ENCODE measurements at regions not wholly inside any gene's neighbourhood (a gene's known extent, or its start where the extent isn't known, plus 50 kb on each side); places are given as distances from the start of the nearest gene placed in this dataset.
"Not testable (repeated sequence)": the region's sequence is repeated elsewhere in the genome, so short reads cannot be mapped to it uniquely, and the experiment has no call there.

DNA sequence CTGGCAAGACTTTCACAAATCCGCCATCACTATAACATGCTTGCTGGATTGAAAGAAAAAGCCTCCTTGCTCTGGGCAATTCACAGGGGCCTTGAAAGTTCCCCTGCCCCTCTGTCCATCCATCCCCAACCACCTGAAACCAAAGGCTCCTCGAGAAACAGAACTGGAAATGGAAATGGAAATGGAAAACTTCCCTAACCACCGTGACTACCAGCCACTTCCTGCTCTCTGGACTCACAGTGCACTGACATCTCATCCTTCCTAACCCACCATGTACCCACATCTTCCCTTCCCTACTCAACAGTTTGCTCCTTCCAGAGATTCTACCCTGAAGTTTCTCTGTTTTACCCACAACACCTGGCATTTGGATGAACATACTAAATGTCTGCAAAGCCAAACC is 603.6 kb upstream of the DIPK2B start:
- H3K36me3 ChIP-seq, result no peaks in the 10 kb centered on the region
- intact Hi-C loops (cut with DNase I), result loop anchor here (10.0 kb wide), 1 partner anchor 571 kb away; no protein-coding TSS in a partner anchor
- H3K9ac ChIP-seq (ENCODE audit: low read depth in 2 of 2, low read length in 2 of 2), result no peak overlapping the region
- TF ChIP-seq, protein P1, sequence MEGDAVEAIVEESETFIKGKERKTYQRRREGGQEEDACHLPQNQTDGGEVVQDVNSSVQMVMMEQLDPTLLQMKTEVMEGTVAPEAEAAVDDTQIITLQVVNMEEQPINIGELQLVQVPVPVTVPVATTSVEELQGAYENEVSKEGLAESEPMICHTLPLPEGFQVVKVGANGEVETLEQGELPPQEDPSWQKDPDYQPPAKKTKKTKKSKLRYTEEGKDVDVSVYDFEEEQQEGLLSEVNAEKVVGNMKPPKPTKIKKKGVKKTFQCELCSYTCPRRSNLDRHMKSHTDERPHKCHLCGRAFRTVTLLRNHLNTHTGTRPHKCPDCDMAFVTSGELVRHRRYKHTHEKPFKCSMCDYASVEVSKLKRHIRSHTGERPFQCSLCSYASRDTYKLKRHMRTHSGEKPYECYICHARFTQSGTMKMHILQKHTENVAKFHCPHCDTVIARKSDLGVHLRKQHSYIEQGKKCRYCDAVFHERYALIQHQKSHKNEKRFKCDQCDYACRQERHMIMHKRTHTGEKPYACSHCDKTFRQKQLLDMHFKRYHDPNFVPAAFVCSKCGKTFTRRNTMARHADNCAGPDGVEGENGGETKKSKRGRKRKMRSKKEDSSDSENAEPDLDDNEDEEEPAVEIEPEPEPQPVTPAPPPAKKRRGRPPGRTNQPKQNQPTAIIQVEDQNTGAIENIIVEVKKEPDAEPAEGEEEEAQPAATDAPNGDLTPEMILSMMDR (IDR thresholded peaks at IDR 0.05), result no peak
- no peak for DNase-seq
- no peaks in the 10 kb centered on the region for H3K4me1 ChIP-seq
- no peak overlapping the region for H3K4me3 ChIP-seq
- no peaks in the 10 kb centered on the region for H3K27me3 ChIP-seq
- no peak overlapping the region for H3K27ac ChIP-seq
- H3K9me3 ChIP-seq, result no peaks in the 10 kb centered on the region

- TF ChIP-seq, protein P1 (IDR thresholded peaks at IDR 0.05), result no peak
- no peak overlapping the region for H3K27ac ChIP-seq
- intact Hi-C loops (cut with DNase I), result loop anchor here (10.0 kb wide), 1 partner anchor 571 kb away; no protein-coding TSS in a partner anchor
- H3K4me3 ChIP-seq, result no peak overlapping the region
- no peak for DNase-seq
- H3K36me3 ChIP-seq, result no peaks in the 10 kb centered on the region
- H3K9ac ChIP-seq (ENCODE audit: low read depth in 2 of 2, low read length in 2 of 2), result no peak overlapping the region
- H3K9me3 ChIP-seq, result no peaks in the 10 kb centered on the region
- H3K4me1 ChIP-seq, result no peaks in the 10 kb centered on the region
- no peaks in the 10 kb centered on the region for H3K27me3 ChIP-seq
These were observed 602.8 kb upstream of the DIPK2B start for GRCh38 chrX:45803383-45803921.

DNA sequence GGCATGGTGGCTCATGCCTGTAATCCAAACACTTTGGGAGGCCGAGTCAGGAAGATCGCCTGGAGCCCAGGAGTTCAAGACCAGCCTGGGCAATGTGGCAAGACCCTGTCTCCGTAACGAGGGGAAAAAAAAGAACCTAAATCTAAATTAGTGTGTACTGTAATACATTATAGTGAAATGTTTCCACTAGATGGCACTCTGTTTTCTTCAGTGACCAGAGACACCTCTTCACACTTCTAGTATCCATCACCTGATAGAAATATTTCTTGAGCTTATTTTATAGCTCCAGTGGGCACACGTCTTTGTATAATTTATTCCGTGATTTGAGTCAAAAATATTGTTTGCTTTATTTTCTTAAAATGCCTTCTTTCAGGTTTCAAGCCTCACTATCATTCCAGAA is 600.9 kb upstream of the DIPK2B start:
- Histone ChIP-seq H3K4me3 (no peak overlapping the region), H3K4me1 (no peaks in the 10 kb centered on the region), H3K36me3 (no peaks in the 10 kb centered on the region), H3K27ac (no peak overlapping the region), H3K9me3 (no peaks in the 10 kb centered on the region), H3K27me3 (no peaks in the 10 kb centered on the region), H3K9ac (ENCODE audit: low read depth in 2 of 2, low read length in 2 of 2) (no peak overlapping the region)
- DNase-seq, result no peak
- TF ChIP-seq, protein P1 (IDR thresholded peaks at IDR 0.05), result peak; percentile 22
- intact Hi-C loops (cut with DNase I), result loop anchor here (10.0 kb wide), 1 partner anchor 573 kb away; no protein-coding TSS in a partner anchor

DNA sequence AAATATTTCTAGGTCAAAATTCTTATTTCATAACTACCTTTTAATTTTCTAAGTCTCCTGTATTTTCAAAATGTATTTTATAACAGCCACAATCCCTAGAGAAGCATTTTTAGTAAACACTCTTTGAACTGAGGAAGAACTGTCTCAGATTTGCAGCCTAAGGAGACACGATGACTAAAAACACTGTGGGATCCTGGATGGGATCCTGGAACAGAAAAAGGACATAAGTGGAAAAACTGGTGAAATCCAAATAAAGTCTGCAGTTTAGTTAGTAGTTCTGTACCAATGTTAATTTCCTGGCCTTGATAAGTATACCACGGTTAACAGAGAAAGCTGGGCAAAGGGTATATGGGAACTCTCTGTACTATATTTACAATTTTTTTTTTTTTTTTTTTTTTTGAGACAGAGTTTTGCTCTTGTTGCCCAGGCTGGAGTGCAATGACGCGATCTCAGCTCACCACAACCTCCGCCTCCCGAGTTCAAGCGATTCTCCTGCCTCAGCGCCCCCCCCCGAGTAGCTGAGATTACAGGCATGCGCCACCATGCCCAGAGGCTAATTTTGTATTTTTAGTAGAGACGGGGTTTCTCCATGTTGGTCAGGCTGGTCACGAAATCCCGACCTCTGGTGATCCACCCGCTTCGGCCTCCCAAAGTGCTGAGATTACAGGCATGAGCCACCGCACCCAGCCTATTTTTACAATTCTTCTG is 600.2 kb upstream of the DIPK2B start:
- not testable (repeated sequence) for H3K4me1 ChIP-seq; H3K9me3 ChIP-seq; DNase-seq; H3K27ac ChIP-seq; H3K36me3 ChIP-seq; H3K27me3 ChIP-seq; H3K9ac ChIP-seq (ENCODE audit: low read depth in 2 of 2, low read length in 2 of 2); H3K4me3 ChIP-seq
- intact Hi-C loops (cut with DNase I), result loop anchor here (10.0 kb wide), 1 partner anchor 574 kb away; no protein-coding TSS in a partner anchor

- no peak overlapping the region for H3K4me3 ChIP-seq
- intact Hi-C loops (cut with DNase I), result no loop called here
- H3K9me3 ChIP-seq, result no peaks in the 10 kb centered on the region
- H3K27ac ChIP-seq, result no peak overlapping the region
- no peaks in the 10 kb centered on the region for H3K4me1 ChIP-seq
- H3K9ac ChIP-seq (ENCODE audit: low read depth in 2 of 2, low read length in 2 of 2), result no peak overlapping the region
- no peak for DNase-seq
- H3K27me3 ChIP-seq, result no peaks in the 10 kb centered on the region
- TF ChIP-seq, protein P1 (IDR thresholded peaks at IDR 0.05), result no peak
- no peaks in the 10 kb centered on the region for H3K36me3 ChIP-seq
These were observed 598.9 kb upstream of the DIPK2B start for GRCh38 chrX:45799576-45799975.

- H3K9me3 ChIP-seq, result no peaks in the 10 kb centered on the region
- no peak overlapping the region for H3K9ac ChIP-seq (ENCODE audit: low read depth in 2 of 2, low read length in 2 of 2)
- no peak for DNase-seq
- TF ChIP-seq, protein P1 (IDR thresholded peaks at IDR 0.05), result no peak
- H3K4me1 ChIP-seq, result no peaks in the 10 kb centered on the region
- intact Hi-C loops (cut with DNase I), result no loop called here
- no peak overlapping the region for H3K27ac ChIP-seq
- no peak overlapping the region for H3K4me3 ChIP-seq
- no peaks in the 10 kb centered on the region for H3K36me3 ChIP-seq
- no peaks in the 10 kb centered on the region for H3K27me3 ChIP-seq
These were observed 594.9 kb upstream of the DIPK2B start for GRCh38 chrX:45795546-45795945.

Data from colonic mucosa (tissue), 4 donors.